ENCODE measurements at regions not wholly inside any gene's neighbourhood (a gene's known extent, or its start where the extent isn't known, plus 50 kb on each side); places are given as distances from the start of the nearest gene placed in this dataset.

- no peak for DNase-seq (ENCODE audit: low spot score)
Observed at GRCh38 chr10:106467506-106467905, 697.0 kb downstream of the SORCS1 start.

- no peak for DNase-seq (ENCODE audit: low spot score)
Observed at GRCh38 chr10:106457522-106457921, 707.0 kb downstream of the SORCS1 start.

GRCh38 chr10:106454233-106454632, 710.3 kb downstream of the SORCS1 start:
- DNase-seq (ENCODE audit: low spot score), result no peak

- DNase-seq (ENCODE audit: low spot score), result no peak
Observed at GRCh38 chr10:106450966-106451365, 713.5 kb downstream of the SORCS1 start.

GRCh38 chr10:106446920-106447319, 717.6 kb downstream of the SORCS1 start:
- DNase-seq (ENCODE audit: low spot score), result no peak

- DNase-seq (ENCODE audit: low spot score), result no peak
Observed at GRCh38 chr10:106442223-106442622, 722.3 kb downstream of the SORCS1 start.

- DNase-seq (ENCODE audit: low spot score), result no peak
Observed at GRCh38 chr10:106440767-106441166, 723.7 kb downstream of the SORCS1 start.

GRCh38 chr10:106440355-106440754, 724.2 kb downstream of the SORCS1 start:
- no peak for DNase-seq (ENCODE audit: low spot score)

GRCh38 chr10:106439366-106439765, 725.1 kb downstream of the SORCS1 start:
- no peak for DNase-seq (ENCODE audit: low spot score)

- no peak for DNase-seq (ENCODE audit: low spot score)
Observed at GRCh38 chr10:106438386-106438785, 726.1 kb downstream of the SORCS1 start.

GRCh38 chr10:106436123-106436715, 728.3 kb downstream of the SORCS1 start:
- no peak for DNase-seq (ENCODE audit: low spot score)

- DNase-seq (ENCODE audit: low spot score), result no peak
Observed at GRCh38 chr10:106435081-106435480, 729.4 kb downstream of the SORCS1 start.

- no peak for DNase-seq (ENCODE audit: low spot score)
Observed at GRCh38 chr10:106424981-106425380, 739.5 kb downstream of the SORCS1 start.

GRCh38 chr10:106424054-106424453, 740.5 kb downstream of the SORCS1 start:
- DNase-seq (ENCODE audit: low spot score), result no peak

GRCh38 chr10:106410331-106410730, 754.2 kb downstream of the SORCS1 start:
- DNase-seq (ENCODE audit: low spot score), result no peak

- no peak for DNase-seq (ENCODE audit: low spot score)
Observed at GRCh38 chr10:106405141-106405540, 759.4 kb downstream of the SORCS1 start.

GRCh38 chr10:106402458-106402857, 762.0 kb downstream of the SORCS1 start:
- no peak for DNase-seq (ENCODE audit: low spot score)

GRCh38 chr10:106401967-106402366, 762.5 kb downstream of the SORCS1 start:
- no peak for DNase-seq (ENCODE audit: low spot score)

GRCh38 chr10:106401161-106401560, 763.3 kb downstream of the SORCS1 start:
- no peak for DNase-seq (ENCODE audit: low spot score)

GRCh38 chr10:106399112-106399511, 765.4 kb downstream of the SORCS1 start:
- no peak for DNase-seq (ENCODE audit: low spot score)

- DNase-seq (ENCODE audit: low spot score), result no peak
Observed at GRCh38 chr10:106396192-106396591, 768.3 kb downstream of the SORCS1 start.

GRCh38 chr10:106395041-106395749, 769.3 kb downstream of the SORCS1 start:
- no peak for DNase-seq (ENCODE audit: low spot score)

- DNase-seq (ENCODE audit: low spot score), result no peak
Observed at GRCh38 chr10:106392778-106393177, 771.7 kb downstream of the SORCS1 start.

- DNase-seq (ENCODE audit: low spot score), result no peak
Observed at GRCh38 chr10:106387063-106387462, 777.4 kb downstream of the SORCS1 start.
